CD14-positive monocyte (primary cell): ENCODE measurements at regions not wholly inside any gene's neighbourhood (a gene's known extent, or its start where the extent isn't known, plus 50 kb on each side); places are given as distances from the start of the nearest gene placed in this dataset.

Experiments used
- DNase-seq, 3 donors: peaks; one replicate each; pipeline ENCODE4 v3.0.0-alpha.2; 2011 to 2022
- H2AFZ ChIP-seq: 2 replicates; pipeline ENCODE4 v1.6.0; 2012; ENCODE audit warnings: mild to moderate bottlenecking, low read depth, low read length, inconsistent platforms; ENCODE audit not compliant: insufficient read depth, poor library complexity, severe bottlenecking
- H3K27ac ChIP-seq, 2 donors: 1 replicate in 1 of 2; 2 replicates in 1 of 2; pipeline ENCODE4 v1.5.1; 2012 to 2013; ENCODE audit warnings: low read length in 2 of 2, control low read depth in 1 of 2, inconsistent platforms in 1 of 2, low read depth in 1 of 2, mild to moderate bottlenecking in 1 of 2
- H3K27me3 ChIP-seq, 2 donors: one replicate each; pipeline versions ENCODE4 v1.6.0 to v1.6.1; 2011 to 2013; ENCODE audit warnings: low read length in 2 of 2; ENCODE audit not compliant: control insufficient read depth in 2 of 2, insufficient read depth in 2 of 2
- H3K36me3 ChIP-seq, 2 donors: replicated peaks in 1 of 2; 1 replicate in 1 of 2; 2 replicates in 1 of 2; pipeline versions ENCODE4 v1.5.1 to v1.6.1; 2012 to 2013; ENCODE audit warnings: low read length in 2 of 2, control low read depth in 1 of 2, inconsistent platforms in 1 of 2, mild to moderate bottlenecking in 1 of 2; ENCODE audit not compliant: insufficient read depth in 2 of 2, control insufficient read depth in 1 of 2
- H3K4me1 ChIP-seq, 2 donors: 1 replicate in 1 of 2; 2 replicates in 1 of 2; pipeline versions ENCODE4 v1.5.1 to v1.6.1; 2012 to 2013; ENCODE audit warnings: low read length in 2 of 2, control low read depth in 1 of 2, inconsistent platforms in 1 of 2, mild to moderate bottlenecking in 1 of 2, moderate library complexity in 1 of 2; ENCODE audit not compliant: insufficient read depth in 2 of 2, control insufficient read depth in 1 of 2
- H3K4me2 ChIP-seq: replicated peaks from 2 replicates; pipeline ENCODE3; 2012; ENCODE audit warnings: low read length, moderate library complexity, mild to moderate bottlenecking; ENCODE audit not compliant: poor library complexity, severe bottlenecking; ENCODE audit errors: extremely low read depth
- H3K4me3 ChIP-seq, 3 experiments: fragments of 200-600 bp in 1 of 3; sonication (generic) in 1 of 3; replicated peaks in 1 of 3; 1 replicate in 2 of 3; 2 replicates in 1 of 3; pipeline ENCODE4 v1.5.1; 2011 to 2013; ENCODE audit warnings: low read length in 3 of 3, mild to moderate bottlenecking in 3 of 3, control low read depth in 2 of 3, low read depth in 2 of 3, inconsistent platforms in 1 of 3, moderate library complexity in 1 of 3
- H3K79me2 ChIP-seq: 2 replicates; pipeline ENCODE4 v1.6.0; 2012; ENCODE audit warnings: mild to moderate bottlenecking, control low read depth, inconsistent platforms, low read length, moderate library complexity; ENCODE audit not compliant: insufficient read depth
- H3K9ac ChIP-seq: 2 replicates; pipeline ENCODE4 v1.6.0; 2017; ENCODE audit warnings: low read length, mild to moderate bottlenecking; ENCODE audit not compliant: insufficient read depth, poor library complexity, severe bottlenecking
- H3K9me3 ChIP-seq, 2 donors: replicated peaks in 1 of 2; 1 replicate in 1 of 2; 2 replicates in 1 of 2; pipeline versions ENCODE4 v1.5.1 to v1.6.1; 2012 to 2013; ENCODE audit warnings: low read length in 2 of 2, control low read depth in 1 of 2; ENCODE audit not compliant: control insufficient read depth in 1 of 2, insufficient read depth in 1 of 2
- H4K20me1 ChIP-seq: 2 replicates; pipeline ENCODE4 v1.6.0; 2012; ENCODE audit warnings: mild to moderate bottlenecking, low read length, control low read depth, moderate library complexity; ENCODE audit not compliant: insufficient read depth
- H3K27ac Mint-ChIP-seq, 7 donors: one replicate each; pipeline ENCODE4 v1.8.0; 2020; ENCODE audit warnings: mild to moderate bottlenecking in 7 of 7, mixed read lengths in 7 of 7, moderate library complexity in 6 of 7, inconsistent platforms in 2 of 7
- H3K27me3 Mint-ChIP-seq, 3 donors: one replicate each; pipeline ENCODE4 v1.8.0; 2021 to 2022; ENCODE audit warnings: low read depth in 3 of 3, mild to moderate bottlenecking in 3 of 3, mixed read lengths in 3 of 3, moderate library complexity in 3 of 3, inconsistent platforms in 1 of 3
- H3K36me3 Mint-ChIP-seq, 2 donors: one replicate each; pipeline ENCODE4 v1.8.0; 2020; ENCODE audit warnings: mixed read lengths in 2 of 2, inconsistent platforms in 1 of 2, mild to moderate bottlenecking in 1 of 2
- H3K4me1 Mint-ChIP-seq: one replicate; pipeline ENCODE4 v1.8.0; 2020; ENCODE audit warnings: mild to moderate bottlenecking, mixed read lengths
- H3K4me3 Mint-ChIP-seq, 2 donors: one replicate each; pipeline ENCODE4 v1.8.0; 2020; ENCODE audit warnings: mild to moderate bottlenecking in 2 of 2, mixed read lengths in 2 of 2, moderate library complexity in 1 of 2
- H3K9me3 Mint-ChIP-seq, 7 donors: one replicate each; pipeline ENCODE4 v1.8.0; 2020 to 2022; ENCODE audit warnings: mixed read lengths in 7 of 7, mild to moderate bottlenecking in 6 of 7, moderate library complexity in 6 of 7, inconsistent platforms in 2 of 7
- WGBS: methylation state at CpG from one replicate; pipeline ENCODE4 v1.1.5; 2013; ENCODE audit warnings: missing lambda C conversion rate; ENCODE audit not compliant: insufficient coverage; 5-methylcytosine and 5-hydroxymethylcytosine counted together
- intact Hi-C, 2 donors: fragments of 100-400 bp; cut with micrococcal nuclease; formaldehyde crosslinking; loops; one replicate each; pipeline versions ENCODE4 v1.15.0 to v1.15.1; 2023
- TF ChIP-seq, protein P1 (sequence below): fragments of 200-600 bp; IDR thresholded peaks from one replicate; pipeline ENCODE4 v1.8.0; 2022; ENCODE audit warnings: antibody characterized with exemption, mild to moderate bottlenecking

- no peak overlapping the region for H2AFZ ChIP-seq
- H3K4me2 ChIP-seq = no peak overlapping the region
- Mint-ChIP-seq H3K4me3 (no peak overlapping the region), H3K27me3 (peaks cover 0 to 2% (median under 1%) of the 10 kb centered on the region in 3 donors), H3K9me3 (no peaks in the 10 kb centered on the region), H3K27ac (no peak overlapping the region), H3K4me1 (no peaks in the 10 kb centered on the region), H3K36me3 (no peaks in the 10 kb centered on the region)
- TF ChIP-seq, protein P1, sequence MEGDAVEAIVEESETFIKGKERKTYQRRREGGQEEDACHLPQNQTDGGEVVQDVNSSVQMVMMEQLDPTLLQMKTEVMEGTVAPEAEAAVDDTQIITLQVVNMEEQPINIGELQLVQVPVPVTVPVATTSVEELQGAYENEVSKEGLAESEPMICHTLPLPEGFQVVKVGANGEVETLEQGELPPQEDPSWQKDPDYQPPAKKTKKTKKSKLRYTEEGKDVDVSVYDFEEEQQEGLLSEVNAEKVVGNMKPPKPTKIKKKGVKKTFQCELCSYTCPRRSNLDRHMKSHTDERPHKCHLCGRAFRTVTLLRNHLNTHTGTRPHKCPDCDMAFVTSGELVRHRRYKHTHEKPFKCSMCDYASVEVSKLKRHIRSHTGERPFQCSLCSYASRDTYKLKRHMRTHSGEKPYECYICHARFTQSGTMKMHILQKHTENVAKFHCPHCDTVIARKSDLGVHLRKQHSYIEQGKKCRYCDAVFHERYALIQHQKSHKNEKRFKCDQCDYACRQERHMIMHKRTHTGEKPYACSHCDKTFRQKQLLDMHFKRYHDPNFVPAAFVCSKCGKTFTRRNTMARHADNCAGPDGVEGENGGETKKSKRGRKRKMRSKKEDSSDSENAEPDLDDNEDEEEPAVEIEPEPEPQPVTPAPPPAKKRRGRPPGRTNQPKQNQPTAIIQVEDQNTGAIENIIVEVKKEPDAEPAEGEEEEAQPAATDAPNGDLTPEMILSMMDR = no peak
- no peaks in the 10 kb centered on the region for H3K4me1 ChIP-seq
- H3K9me3 ChIP-seq = no peaks in the 10 kb centered on the region
- 48% methylated on average over 2 of the region's 3 CpGs for WGBS
- DNase-seq = no peak
- H3K27ac ChIP-seq = no peak overlapping the region
- intact Hi-C loops = no loop called here
- H4K20me1 ChIP-seq = no peaks in the 10 kb centered on the region
- H3K79me2 ChIP-seq = no peaks in the 10 kb centered on the region
- H3K9ac ChIP-seq = no peak overlapping the region
- H3K36me3 ChIP-seq = no peaks in the 10 kb centered on the region
- H3K27me3 ChIP-seq = no peaks in the 10 kb centered on the region
- no peak overlapping the region for H3K4me3 ChIP-seq
Measured at GRCh38 chr14:26992403-26993115, 394.7 kb upstream of the NOVA1 start.

DNA sequence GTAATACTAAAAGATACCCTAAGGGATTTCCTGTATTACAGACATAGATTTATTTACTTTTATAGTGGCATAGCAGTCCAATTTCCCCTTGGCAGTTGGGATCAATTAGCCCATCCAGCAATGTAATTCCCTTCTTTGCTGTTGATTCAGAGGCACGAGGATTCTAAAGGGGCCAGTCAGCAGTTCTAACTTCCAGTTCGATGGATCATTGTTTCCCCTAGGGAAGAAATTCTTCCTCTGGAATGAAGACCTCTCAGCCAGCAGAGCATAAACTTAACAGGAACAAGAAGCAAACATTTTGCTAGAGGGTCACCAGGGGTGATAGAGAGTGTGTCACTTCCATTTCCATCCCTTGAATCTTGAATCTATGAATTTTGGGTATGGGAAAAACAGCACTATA lies 395.7 kb upstream of the NOVA1 start:
- no peak overlapping the region for H3K9ac ChIP-seq
- no peak overlapping the region for H3K4me3 ChIP-seq
- no peaks in the 10 kb centered on the region for H4K20me1 ChIP-seq
- H3K27ac ChIP-seq = no peak overlapping the region
- H3K36me3 ChIP-seq = no peaks in the 10 kb centered on the region
- WGBS = no CpG with 5 or more reads among the region's 2 CpGs
- H3K79me2 ChIP-seq = no peaks in the 10 kb centered on the region
- no peak overlapping the region for H3K4me2 ChIP-seq
- intact Hi-C loops = no loop called here
- no peak overlapping the region for H3K4me3 Mint-ChIP-seq
- H3K4me1 ChIP-seq = no peaks in the 10 kb centered on the region
- no peaks in the 10 kb centered on the region for H3K36me3 Mint-ChIP-seq
- H3K9me3 ChIP-seq = no peaks in the 10 kb centered on the region
- H3K9me3 Mint-ChIP-seq = no peaks in the 10 kb centered on the region
- no peak for DNase-seq
- H3K4me1 Mint-ChIP-seq = no peaks in the 10 kb centered on the region
- no peak overlapping the region for H3K27ac Mint-ChIP-seq
- H3K27me3 ChIP-seq = no peaks in the 10 kb centered on the region
- H3K27me3 Mint-ChIP-seq = peaks cover 0 to 2% (median 0%) of the 10 kb centered on the region in 3 donors
- H2AFZ ChIP-seq = no peak overlapping the region
- TF ChIP-seq, protein P1 = no peak
